Cardiac muscle cell (in vitro differentiated cells and primary cell): ENCODE measurements at regions not wholly inside any gene's neighbourhood (a gene's known extent, or its start where the extent isn't known, plus 50 kb on each side); places are given as distances from the start of the nearest gene placed in this dataset.

Experiments used
- DNase-seq, 2 donors: peaks; one replicate each; pipeline versions ENCODE4 v3.0.0 to v3.0.0-alpha.2; 2010 to 2017; ENCODE audit warnings: low read depth in 1 of 2, low spot score in 1 of 2
- H3K27ac ChIP-seq: fragments of 200-600 bp; sonication (generic); 2 replicates; pipeline ENCODE4 v1.5.1; 2016
- H3K27me3 ChIP-seq: fragments of 200-600 bp; sonication (generic); 2 replicates; pipeline ENCODE4 v1.6.0; 2016; ENCODE audit warnings: control low read depth
- H3K36me3 ChIP-seq: fragments of 200-600 bp; sonication (generic); 2 replicates; pipeline ENCODE4 v1.5.1; 2016; ENCODE audit warnings: control low read depth
- H3K4me1 ChIP-seq: fragments of 200-600 bp; sonication (generic); 2 replicates; pipeline ENCODE4 v1.8.1; 2017; ENCODE audit warnings: low read depth, mild to moderate bottlenecking, mixed run types
- H3K4me3 ChIP-seq: fragments of 200-600 bp; sonication (generic); 2 replicates; pipeline ENCODE4 v1.5.1; 2016; ENCODE audit warnings: mild to moderate bottlenecking
- H3K9me3 ChIP-seq: fragments of 200-600 bp; sonication (generic); 2 replicates; pipeline ENCODE4 v1.5.1; 2017; ENCODE audit warnings: low read depth, mild to moderate bottlenecking, control low read depth
- CTCF ChIP-seq: IDR thresholded peaks from 2 replicates; pipeline ENCODE4 v1.5.1; 2012; ENCODE audit warnings: low read depth, mild to moderate bottlenecking, low read length

- H3K4me3 ChIP-seq = no peak overlapping the region
- no peaks in the 10 kb centered on the region for H3K4me1 ChIP-seq
- H3K27me3 ChIP-seq = no peaks in the 10 kb centered on the region
- no peaks in the 10 kb centered on the region for H3K36me3 ChIP-seq
- no peak overlapping the region for H3K27ac ChIP-seq
- no peaks in the 10 kb centered on the region for H3K9me3 ChIP-seq
- no peak for DNase-seq
- no peak for TF ChIP-seq CTCF
These were observed 244.1 kb upstream of the MTNR1B start for GRCh38 chr11:92725352-92725751.

- Histone ChIP-seq H3K4me3 (no peak overlapping the region), H3K27ac (no peak overlapping the region), H3K9me3 (no peaks in the 10 kb centered on the region), H3K36me3 (no peaks in the 10 kb centered on the region), H3K4me1 (no peaks in the 10 kb centered on the region), H3K27me3 (no peaks in the 10 kb centered on the region)
- no peak for DNase-seq
- no peak for TF ChIP-seq CTCF
These were observed 242.3 kb upstream of the MTNR1B start for GRCh38 chr11:92727123-92727522.

DNA sequence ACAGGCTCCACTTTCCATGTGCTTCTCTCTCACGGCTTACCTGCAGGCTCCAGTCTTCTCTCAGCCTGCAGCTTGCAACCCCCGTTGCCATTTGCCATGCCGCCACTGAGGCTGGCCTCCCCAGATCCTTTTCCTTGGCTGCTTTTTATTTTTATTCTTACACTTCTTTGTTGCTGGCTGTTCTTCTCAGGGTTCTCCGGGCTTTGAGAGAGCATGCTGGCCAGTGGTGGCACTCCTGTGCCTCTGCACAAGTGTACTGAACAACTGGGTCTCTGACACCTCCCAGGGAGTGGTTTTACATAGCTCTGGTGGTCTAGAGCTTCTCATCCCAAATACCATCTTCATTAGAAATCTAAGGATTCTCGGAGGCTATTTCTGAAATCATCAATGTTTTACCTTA is 241.7 kb upstream of the MTNR1B start:
- Histone ChIP-seq H3K27me3 (peaks cover under 1% of the 10 kb centered on the region), H3K36me3 (no peaks in the 10 kb centered on the region), H3K9me3 (no peaks in the 10 kb centered on the region), H3K4me1 (no peaks in the 10 kb centered on the region), H3K4me3 (no peak overlapping the region), H3K27ac (no peak overlapping the region)
- no peak for TF ChIP-seq CTCF
- no peak for DNase-seq

GRCh38 chr11:92728628-92729027 is 240.8 kb upstream of the MTNR1B start:
- DNase-seq = no peak
- no peak for TF ChIP-seq CTCF
- H3K27me3 ChIP-seq = peaks cover 6% of the 10 kb centered on the region
- H3K4me3 ChIP-seq = no peak overlapping the region
- no peaks in the 10 kb centered on the region for H3K4me1 ChIP-seq
- no peaks in the 10 kb centered on the region for H3K36me3 ChIP-seq
- H3K9me3 ChIP-seq = no peaks in the 10 kb centered on the region
- H3K27ac ChIP-seq = no peak overlapping the region

- H3K27me3 ChIP-seq = peaks cover 13% of the 10 kb centered on the region
- no peaks in the 10 kb centered on the region for H3K9me3 ChIP-seq
- no peak overlapping the region for H3K27ac ChIP-seq
- H3K4me3 ChIP-seq = no peak overlapping the region
- DNase-seq = peak in 1 of 2 donors; percentile 9
- no peaks in the 10 kb centered on the region for H3K36me3 ChIP-seq
- no peaks in the 10 kb centered on the region for H3K4me1 ChIP-seq
- TF ChIP-seq CTCF = peak; percentile 49
These were observed 234.4 kb upstream of the MTNR1B start for GRCh38 chr11:92735039-92735438.

DNA sequence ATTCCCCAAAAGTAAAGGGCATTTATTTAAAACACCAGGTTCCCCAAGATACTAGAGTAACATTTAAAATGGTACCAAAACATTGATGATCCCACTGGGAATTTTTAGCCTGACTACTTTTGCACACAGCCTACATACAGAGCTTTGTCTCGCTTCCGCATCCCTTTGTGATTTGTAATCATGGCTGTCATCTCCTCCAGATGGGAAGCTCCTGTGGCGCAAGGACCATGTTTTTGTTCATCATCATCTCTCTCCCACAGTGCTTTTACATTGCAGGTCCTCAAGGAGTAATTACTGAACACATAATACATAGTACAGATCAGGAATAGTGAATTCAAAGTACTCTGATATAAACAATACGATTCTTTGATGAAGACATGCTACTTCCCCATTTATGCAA is 231.2 kb upstream of the MTNR1B start:
- no peak for TF ChIP-seq CTCF
- no peaks in the 10 kb centered on the region for H3K9me3 ChIP-seq
- H3K4me3 ChIP-seq = no peak overlapping the region
- no peaks in the 10 kb centered on the region for H3K36me3 ChIP-seq
- H3K4me1 ChIP-seq = no peaks in the 10 kb centered on the region
- DNase-seq = peak in 1 of 2 donors; percentile 44
- no peak overlapping the region for H3K27ac ChIP-seq
- H3K27me3 ChIP-seq = peaks cover 7% of the 10 kb centered on the region
